H9 (cell line): ENCODE measurements at regions not wholly inside any gene's neighbourhood (a gene's known extent, or its start where the extent isn't known, plus 50 kb on each side); places are given as distances from the start of the nearest gene placed in this dataset.

Source experiments
- DNase-seq: peaks from one replicate; pipeline ENCODE4 v3.0.0-alpha.2; 2017
- H2AFZ ChIP-seq: one replicate; pipeline ENCODE4 v1.6.1; 2013; ENCODE audit warnings: mild to moderate bottlenecking, low read length, control low read depth, moderate library complexity
- H2AK5ac ChIP-seq: 2 replicates; pipeline ENCODE4 v1.6.1; 2013; ENCODE audit warnings: low read length, control low read depth, mixed read lengths; ENCODE audit not compliant: insufficient read length
- H2BK120ac ChIP-seq: one replicate; pipeline ENCODE4 v1.6.1; 2013; ENCODE audit warnings: low read depth, mild to moderate bottlenecking, low read length, control low read depth, inconsistent platforms; ENCODE audit not compliant: poor library complexity, severe bottlenecking
- H2BK12ac ChIP-seq: 2 replicates; pipeline ENCODE4 v1.6.1; 2013; ENCODE audit warnings: low read length, control low read depth, mixed read lengths, low read depth; ENCODE audit not compliant: insufficient read length
- H2BK15ac ChIP-seq: 2 replicates; pipeline ENCODE4 v1.6.1; 2013; ENCODE audit warnings: low read depth, low read length, control low read depth
- H2BK20ac ChIP-seq: one replicate; pipeline ENCODE4 v1.6.1; 2013; ENCODE audit warnings: low read depth, mild to moderate bottlenecking, low read length, control low read depth, inconsistent platforms; ENCODE audit not compliant: poor library complexity, severe bottlenecking
- H2BK5ac ChIP-seq: 2 replicates; pipeline ENCODE4 v1.6.1; 2013; ENCODE audit warnings: low read length, control low read depth, mixed read lengths; ENCODE audit not compliant: insufficient read length
- H3K14ac ChIP-seq: 2 replicates; pipeline ENCODE4 v1.6.1; 2013; ENCODE audit warnings: low read length, control low read depth; ENCODE audit not compliant: insufficient read depth
- H3K18ac ChIP-seq: 2 replicates; pipeline ENCODE4 v1.6.1; 2013; ENCODE audit warnings: low read depth, mild to moderate bottlenecking, mixed read lengths, low read length, control low read depth; ENCODE audit not compliant: insufficient read length
- H3K23ac ChIP-seq: 2 replicates; pipeline ENCODE4 v1.6.1; 2013; ENCODE audit warnings: low read length, control low read depth, mixed read lengths, low read depth; ENCODE audit not compliant: insufficient read length
- H3K23me2 ChIP-seq: 2 replicates; pipeline ENCODE4 v1.6.1; 2013; ENCODE audit warnings: low read depth, mild to moderate bottlenecking, mixed read lengths, low read length, control low read depth; ENCODE audit not compliant: insufficient read length, poor library complexity, severe bottlenecking
- H3K27ac ChIP-seq: 2 replicates; pipeline ENCODE4 v1.5.1; 2013; ENCODE audit warnings: low read length, control low read depth, mixed read lengths, low read depth; ENCODE audit not compliant: insufficient read length
- H3K27me3 ChIP-seq: 2 replicates; pipeline ENCODE4 v1.6.1; 2013; ENCODE audit warnings: low read length, control low read depth, inconsistent platforms; ENCODE audit not compliant: insufficient read depth
- H3K4ac ChIP-seq: 2 replicates; pipeline ENCODE4 v1.6.1; 2013; ENCODE audit warnings: low read depth, mild to moderate bottlenecking, control low read depth, inconsistent platforms, low read length, moderate library complexity
- H3K4me1 ChIP-seq: 2 replicates; pipeline ENCODE4 v1.6.1; 2013; ENCODE audit warnings: low read length, control low read depth, inconsistent platforms; ENCODE audit not compliant: insufficient read depth
- H3K4me2 ChIP-seq: 2 replicates; pipeline ENCODE4 v1.6.1; 2013; ENCODE audit warnings: low read length, control low read depth, mixed read lengths; ENCODE audit not compliant: insufficient read length, insufficient read depth
- H3K56ac ChIP-seq: 2 replicates; pipeline ENCODE4 v1.6.1; 2013; ENCODE audit warnings: low read depth, mild to moderate bottlenecking, mixed read lengths, low read length, control low read depth; ENCODE audit not compliant: insufficient read length
- H3K79me1 ChIP-seq: 2 replicates; pipeline ENCODE4 v1.6.1; 2013; ENCODE audit warnings: low read depth, mild to moderate bottlenecking, moderate library complexity, low read length, control low read depth, inconsistent platforms; ENCODE audit not compliant: insufficient read depth, poor library complexity, severe bottlenecking
- H3K79me2 ChIP-seq: 2 replicates; pipeline ENCODE4 v1.6.1; 2013; ENCODE audit warnings: low read length, control low read depth, inconsistent platforms; ENCODE audit not compliant: insufficient read depth
- H3K9ac ChIP-seq: 2 replicates; pipeline ENCODE4 v1.6.1; 2013; ENCODE audit warnings: low read length, control low read depth, mixed read lengths; ENCODE audit not compliant: insufficient read length; ENCODE audit errors: extremely low read depth
- H3K9me3 ChIP-seq: one replicate; pipeline ENCODE4 v1.6.1; 2013; ENCODE audit warnings: low read depth, low read length, inconsistent platforms; ENCODE audit not compliant: control insufficient read depth
- H3T11ph ChIP-seq: one replicate; pipeline ENCODE4 v1.6.1; 2013; ENCODE audit warnings: mild to moderate bottlenecking, low read length, control low read depth, inconsistent platforms
- H4K20me1 ChIP-seq: one replicate; pipeline ENCODE4 v1.6.1; 2013; ENCODE audit not compliant: control insufficient read depth, insufficient read length, insufficient read depth
- H4K5ac ChIP-seq: 2 replicates; pipeline ENCODE4 v1.6.1; 2013; ENCODE audit warnings: low read depth, mild to moderate bottlenecking, mixed read lengths, low read length, control low read depth; ENCODE audit not compliant: insufficient read length
- H4K8ac ChIP-seq: replicated peaks from 2 replicates; pipeline ENCODE4 v1.6.1; 2013; ENCODE audit warnings: low read length, control low read depth, mixed read lengths, low read depth; ENCODE audit not compliant: insufficient read length
- H4K91ac ChIP-seq: 2 replicates; pipeline ENCODE4 v1.6.1; 2013; ENCODE audit warnings: low read depth, mild to moderate bottlenecking, moderate library complexity, mixed read lengths, low read length, control low read depth; ENCODE audit not compliant: insufficient read length
- H3K27ac Mint-ChIP-seq, 3 experiments: 2 replicates in 2 of 3; 3 replicates in 1 of 3; pipeline ENCODE4 v1.8.0; 2020 to 2021; ENCODE audit warnings: mixed read lengths in 3 of 3, mild to moderate bottlenecking in 1 of 3, moderate library complexity in 1 of 3
- H3K27me3 Mint-ChIP-seq: 2 replicates; pipeline ENCODE4 v1.8.0; 2021; ENCODE audit warnings: low read depth, mild to moderate bottlenecking, moderate library complexity, mixed read lengths
- H3K36me3 Mint-ChIP-seq, 3 experiments: 2 replicates in 2 of 3; 3 replicates in 1 of 3; pipeline ENCODE4 v1.8.0; 2020 to 2021; ENCODE audit warnings: low read depth in 3 of 3, mixed read lengths in 3 of 3; ENCODE audit not compliant: insufficient read depth in 1 of 3
- H3K4me1 Mint-ChIP-seq, 2 experiments: 2 replicates each; pipeline ENCODE4 v1.8.0; 2020; ENCODE audit warnings: mixed read lengths in 2 of 2
- H3K4me3 Mint-ChIP-seq, 2 experiments: 2 replicates in 1 of 2; 3 replicates in 1 of 2; pipeline ENCODE4 v1.8.0; 2020 to 2021; ENCODE audit warnings: mild to moderate bottlenecking in 2 of 2, mixed read lengths in 2 of 2, moderate library complexity in 1 of 2
- H3K9me3 Mint-ChIP-seq, 2 experiments: 2 replicates in 1 of 2; 3 replicates in 1 of 2; pipeline ENCODE4 v1.8.0; 2020; ENCODE audit warnings: mild to moderate bottlenecking in 2 of 2, mixed read lengths in 2 of 2, moderate library complexity in 1 of 2
- CTCF ChIP-seq: fragments of 200-600 bp; sonication (generic); conservative IDR thresholded peaks from 3 replicates; pipeline ENCODE4 v1.8.0; 2021; ENCODE audit warnings: antibody characterized with exemption, mild to moderate bottlenecking
- WGBS: extraction: QIAGEN DNeasy Blood & Tissue Kit; methylation state at CpG from one replicate; pipeline ENCODE4 v1.1.7; 2013; ENCODE audit warnings: missing lambda C conversion rate, low lambda C conversion rate, mixed read lengths; ENCODE audit not compliant: insufficient read length; ENCODE audit errors: extremely low coverage; 5-methylcytosine and 5-hydroxymethylcytosine counted together

- Histone ChIP-seq H4K8ac (no peak overlapping the region), H3K79me2 (no peaks in the 10 kb centered on the region), H3K56ac (no peak overlapping the region), H3K4me1 (no peaks in the 10 kb centered on the region), H4K91ac (no peak overlapping the region), H3K27me3 (no peaks in the 10 kb centered on the region), H3K9me3 (no peaks in the 10 kb centered on the region), H3K4me2 (peak overlapping the region; percentile 85), H3K9ac (no peak overlapping the region), H2BK15ac (no peak overlapping the region), H3K27ac (no peak overlapping the region), H3K18ac (no peak overlapping the region), H3K14ac (no peak overlapping the region), H2BK120ac (no peak overlapping the region), H2AFZ (no peak overlapping the region), H3K23me2 (peaks cover 8% of the 10 kb centered on the region), H3K79me1 (no peaks in the 10 kb centered on the region), H3K4ac (no peak overlapping the region), H2BK12ac (no peak overlapping the region), H3T11ph (no peak overlapping the region), H4K20me1 (no peaks in the 10 kb centered on the region), H4K5ac (no peak overlapping the region), H2BK5ac (no peak overlapping the region), H3K23ac (no peak overlapping the region), H2BK20ac (no peak overlapping the region), H2AK5ac (no peak overlapping the region)
- peaks cover 0 to 13% of the 10 kb centered on the region in 2 experiments; a peak in 3 of 4 replicates for H3K4me1 Mint-ChIP-seq
- peaks cover 22% of the 10 kb centered on the region for H3K27me3 Mint-ChIP-seq
- TF ChIP-seq CTCF: no peak
- H3K9me3 Mint-ChIP-seq: peaks cover 0 to 6% of the 10 kb centered on the region in 2 experiments; a peak in 4 of 5 replicates
- no peak overlapping the region for H3K27ac Mint-ChIP-seq
- peak overlapping the region; percentile 72 to 85 for H3K4me3 Mint-ChIP-seq
- no CpG with 5 or more reads among the region's 9 CpGs for WGBS
- no peak for DNase-seq
- peaks cover 0 to 2% (median 0%) of the 10 kb centered on the region in 3 experiments; a peak in 2 of 7 replicates for H3K36me3 Mint-ChIP-seq
These were observed 53.8 kb upstream of the CFAP126 start for GRCh38 chr1:161421456-161421855.
